Kidney epithelial cell (primary cell): ENCODE measurements at regions not wholly inside any gene's neighbourhood (a gene's known extent, or its start where the extent isn't known, plus 50 kb on each side); places are given as distances from the start of the nearest gene placed in this dataset.

ENCODE experiments used
- DNase-seq: peaks from one replicate; pipeline ENCODE4 v3.0.0-alpha.2; 2010; ENCODE audit warnings: low read depth
- H3K27me3 ChIP-seq: 2 replicates; pipeline ENCODE4 v1.6.0; 2011; ENCODE audit warnings: low read length; ENCODE audit not compliant: control insufficient read depth, insufficient read depth
- H3K36me3 ChIP-seq: 2 replicates; pipeline ENCODE4 v1.5.1; 2011; ENCODE audit warnings: low read length; ENCODE audit not compliant: control insufficient read depth, insufficient read depth
- H3K4me3 ChIP-seq: 2 replicates; pipeline ENCODE4 v1.5.1; 2011; ENCODE audit warnings: low read depth, mild to moderate bottlenecking, control low read depth, low read length
- CTCF ChIP-seq: IDR thresholded peaks from 2 replicates; pipeline ENCODE4 v1.5.1; 2011; ENCODE audit warnings: mild to moderate bottlenecking, moderate library complexity, low read length, control low read depth, inconsistent platforms; ENCODE audit not compliant: insufficient read depth, poor library complexity, severe bottlenecking

GRCh38 chr11:24386546-24387397 lies 110.1 kb upstream of the LUZP2 start:
- no peaks in the 10 kb centered on the region for H3K27me3 ChIP-seq
- H3K4me3 ChIP-seq: no peak overlapping the region
- no peaks in the 10 kb centered on the region for H3K36me3 ChIP-seq
- no peak for DNase-seq
- peak; percentile 37 for TF ChIP-seq CTCF

- Histone ChIP-seq H3K4me3 (no peak overlapping the region), H3K36me3 (no peaks in the 10 kb centered on the region), H3K27me3 (no peaks in the 10 kb centered on the region)
- no peak for TF ChIP-seq CTCF
- no peak for DNase-seq
These were observed 107.3 kb upstream of the LUZP2 start for GRCh38 chr11:24389575-24389974.

- Histone ChIP-seq H3K36me3 (no peaks in the 10 kb centered on the region), H3K4me3 (no peak overlapping the region), H3K27me3 (no peaks in the 10 kb centered on the region)
- no peak for DNase-seq
- TF ChIP-seq CTCF: no peak
These were observed 106.8 kb upstream of the LUZP2 start for GRCh38 chr11:24390016-24390415.

- no peaks in the 10 kb centered on the region for H3K36me3 ChIP-seq
- no peak for TF ChIP-seq CTCF
- no peak overlapping the region for H3K4me3 ChIP-seq
- no peak for DNase-seq
- no peaks in the 10 kb centered on the region for H3K27me3 ChIP-seq
These were observed 106.1 kb upstream of the LUZP2 start for GRCh38 chr11:24390762-24391161.

GRCh38 chr11:24391167-24391566 lies 105.7 kb upstream of the LUZP2 start:
- no peaks in the 10 kb centered on the region for H3K36me3 ChIP-seq
- peak; percentile 16 for DNase-seq
- H3K27me3 ChIP-seq: no peaks in the 10 kb centered on the region
- TF ChIP-seq CTCF: no peak
- no peak overlapping the region for H3K4me3 ChIP-seq

- DNase-seq: no peak
These were observed 96.7 kb upstream of the LUZP2 start for GRCh38 chr11:24400059-24400665.

More at GRCh38 chr11:24400059-24400665, 96.7 kb upstream of the LUZP2 start:
- Histone ChIP-seq H3K27me3 (no peaks in the 10 kb centered on the region), H3K36me3 (no peaks in the 10 kb centered on the region), H3K4me3 (no peak overlapping the region)
- no peak for TF ChIP-seq CTCF
